GM12878 (cell line): ENCODE measurements at regions not wholly inside any gene's neighbourhood (a gene's known extent, or its start where the extent isn't known, plus 50 kb on each side); places are given as distances from the start of the nearest gene placed in this dataset.

Experiments
- ATAC-seq: fragments of 200-7000 bp; cut with Tn5 transposase; 3 replicates; pipeline ENCODE4 v1.9.1; 2020; ENCODE audit warnings: mild to moderate bottlenecking, moderate library complexity
- BruUV-seq: library from RNA; stranded (reverse); fragments of 400-500 nt; replicated peaks from 2 replicates; lab custom pipeline; 2021; lab: Mats Ljungman, UMichigan
- CTCF ChIA-PET: fragments of 300-600 bp; sonication (Branson Sonifier 250); formaldehyde crosslinking; extraction: SDS; loops from one replicate; lab custom pipeline; 2021; ENCODE audit warnings: inconsistent platforms; lab: Yijun Ruan, JAX
- POLR2A ChIA-PET: fragments of 350-600 bp; formaldehyde crosslinking; extraction: SDS; loops from one replicate; lab custom pipeline; 2021; ENCODE audit warnings: inconsistent platforms; lab: Charles Lee
- RAD21 ChIA-PET: fragments of 300-600 bp; sonication (Branson Sonifier 250); formaldehyde crosslinking; loops from one replicate; lab custom pipeline; 2023; ENCODE audit warnings: antibody characterized with exemption; ENCODE audit not compliant: unreplicated experiment; lab: Charles Lee
- SMC1A ChIA-PET: fragments of 300-600 bp; sonication (Branson Sonifier 250); formaldehyde crosslinking; loops from one replicate; lab custom pipeline; 2023; ENCODE audit not compliant: unreplicated experiment, uncharacterized antibody; lab: Charles Lee
- DNase-seq: peaks from one replicate; pipeline ENCODE4 v3.0.0-alpha.2; 2011; ENCODE audit warnings: low read depth, low spot score
- FAIRE-seq: peaks from 3 replicates; lab custom pipeline; 2011; peaks lifted over from hg19 to GRCh38; lab: Jason Lieb, UNC
- H2AFZ ChIP-seq: 2 replicates; pipeline ENCODE4 v1.6.0; 2011; ENCODE audit warnings: low read depth, low read length, control low read depth; ENCODE audit not compliant: control insufficient read depth
- H3K27ac ChIP-seq: 2 replicates; pipeline ENCODE4 v1.5.1; 2011; ENCODE audit warnings: control low read depth; ENCODE audit not compliant: control insufficient read depth, insufficient read depth
- H3K27me3 ChIP-seq, 2 experiments: replicated peaks in 1 of 2; 2 replicates each; pipeline versions ENCODE4 v1.6.0 to v1.6.1; 2011; ENCODE audit warnings: low read length in 1 of 2; ENCODE audit not compliant: control insufficient read depth in 2 of 2, insufficient read depth in 2 of 2
- H3K36me3 ChIP-seq, 2 experiments: 2 replicates each; pipeline ENCODE4 v1.5.1; 2011; ENCODE audit warnings: low read length in 1 of 2; ENCODE audit not compliant: control insufficient read depth in 2 of 2, insufficient read depth in 2 of 2
- H3K4me1 ChIP-seq: 2 replicates; pipeline ENCODE4 v1.6.1; 2011; ENCODE audit warnings: mild to moderate bottlenecking, low read length, moderate library complexity, mixed read lengths; ENCODE audit not compliant: control insufficient read depth, insufficient read depth
- H3K4me2 ChIP-seq: 2 replicates; pipeline ENCODE4 v1.6.0; 2011; ENCODE audit warnings: control low read depth; ENCODE audit not compliant: control insufficient read depth, insufficient read depth
- H3K4me3 ChIP-seq: fragments of 200-600 bp; sonication (generic); 2 replicates; pipeline ENCODE4 v1.5.1; 2016
- H3K79me2 ChIP-seq: 2 replicates; pipeline ENCODE4 v1.6.0; 2011; ENCODE audit warnings: low read length; ENCODE audit not compliant: control insufficient read depth, insufficient read depth
- H3K9ac ChIP-seq: 2 replicates; pipeline ENCODE4 v1.8.0; 2011; ENCODE audit warnings: low read length, control low read depth, mixed read lengths; ENCODE audit not compliant: control insufficient read depth, insufficient read depth
- H3K9me3 ChIP-seq: replicated peaks from 3 replicates; pipeline ENCODE4 v1.5.1; 2011; ENCODE audit warnings: mild to moderate bottlenecking, low read length; ENCODE audit not compliant: control insufficient read depth, insufficient read depth
- H4K20me1 ChIP-seq: 2 replicates; pipeline ENCODE4 v1.6.0; 2011; ENCODE audit not compliant: control insufficient read depth, insufficient read depth
- BCL11A ChIP-seq: IDR thresholded peaks from 2 replicates; pipeline ENCODE4 v1.6.1; 2011; ENCODE audit warnings: low read depth, low read length
- BHLHE40 ChIP-seq, 2 experiments: fragments of 450-650 bp in 1 of 2; IDR thresholded peaks; 2 replicates each; pipeline ENCODE4 v1.6.1; 2011 to 2017; ENCODE audit warnings: low read depth in 2 of 2, borderline replicate concordance in 1 of 2, improper control_type of control experiment in 1 of 2, low read length in 1 of 2, mild to moderate bottlenecking in 1 of 2
- CBFB ChIP-seq: IDR thresholded peaks from 2 replicates; pipeline ENCODE4 v1.6.1; 2016; ENCODE audit warnings: antibody characterized with exemption, low read depth
- JUND ChIP-seq: IDR thresholded peaks from 2 replicates; pipeline ENCODE4 v1.6.1; 2012; ENCODE audit warnings: low read depth, mild to moderate bottlenecking, low read length, improper control_type of control experiment, moderate library complexity
- NFXL1 ChIP-seq: fragments of 450-650 bp; IDR thresholded peaks from 2 replicates; pipeline ENCODE4 v1.6.1; 2017; ENCODE audit warnings: antibody characterized with exemption, mild to moderate bottlenecking, borderline replicate concordance
- ZBED1 ChIP-seq: IDR thresholded peaks from 2 replicates; pipeline ENCODE4 v1.6.1; 2016; ENCODE audit warnings: borderline replicate concordance
- WGBS: methylation state at CpG from one replicate; pipeline ENCODE4 v1.1.6; 2016; ENCODE audit warnings: low lambda C conversion rate; ENCODE audit not compliant: insufficient replicate concordance, insufficient coverage; ENCODE audit errors: missing lambda C conversion rate; 5-methylcytosine and 5-hydroxymethylcytosine counted together
- in situ Hi-C: fragments of 300-500 bp; cut with MboI; formaldehyde crosslinking; loops from 9 replicates; pipeline ENCODE4 v1.14.3; 2018; ENCODE audit warnings: mixed read lengths
- intact Hi-C: fragments of 100-400 bp; cut with micrococcal nuclease; formaldehyde crosslinking; loops from one replicate; pipeline ENCODE4 v1.14.2; 2022; ENCODE audit not compliant: unreplicated experiment
- TF ChIP-seq, protein P1 (sequence below): fragments of 450-650 bp; IDR thresholded peaks from 2 replicates; pipeline ENCODE4 v1.6.1; 2017; ENCODE audit warnings: mild to moderate bottlenecking, low read depth, inconsistent platforms; ENCODE audit not compliant: poor library complexity, severe bottlenecking
- TF ChIP-seq, protein P2 (sequence below): IDR thresholded peaks from 2 replicates; pipeline ENCODE4 v1.6.1; 2012; ENCODE audit warnings: low read depth, low read length, improper control_type of control experiment
- TF ChIP-seq, protein P3 (sequence below): fragments of 450-650 bp; IDR thresholded peaks from 2 replicates; pipeline ENCODE4 v1.6.1; 2018; ENCODE audit warnings: borderline replicate concordance, mild to moderate bottlenecking; ENCODE audit not compliant: partially characterized antibody
- TF ChIP-seq, protein P4 (sequence below): fragments of 450-650 bp; IDR thresholded peaks from 2 replicates; pipeline ENCODE4 v1.6.1; 2016; ENCODE audit warnings: mild to moderate bottlenecking, moderate library complexity, borderline replicate concordance
- TF ChIP-seq, protein P5 (sequence below): fragments of 150-350 bp; IDR thresholded peaks from 2 replicates; pipeline ENCODE4 v1.6.1; 2014; ENCODE audit warnings: mild to moderate bottlenecking, low read depth, low read length

DNA sequence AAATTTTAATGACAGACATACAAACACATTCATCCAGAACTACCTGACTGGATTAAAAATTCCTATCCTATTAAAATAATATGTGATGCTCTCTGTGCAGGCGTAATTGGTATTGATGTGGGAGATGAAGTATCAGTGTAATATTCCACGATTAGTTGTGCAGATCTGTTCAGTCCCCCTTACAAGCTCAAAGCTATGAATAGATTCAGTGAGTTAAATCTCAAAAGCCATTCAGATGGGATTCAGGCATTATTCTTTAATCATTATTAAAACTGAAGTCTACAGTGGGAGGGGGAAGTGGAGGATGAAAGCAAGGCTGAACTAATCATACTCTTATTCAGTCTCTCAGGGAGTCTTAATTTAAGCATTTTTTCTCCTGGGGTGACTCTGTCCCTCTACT, 855.8 kb downstream of the EFNA5 start (continued):
- TF ChIP-seq, protein P1, sequence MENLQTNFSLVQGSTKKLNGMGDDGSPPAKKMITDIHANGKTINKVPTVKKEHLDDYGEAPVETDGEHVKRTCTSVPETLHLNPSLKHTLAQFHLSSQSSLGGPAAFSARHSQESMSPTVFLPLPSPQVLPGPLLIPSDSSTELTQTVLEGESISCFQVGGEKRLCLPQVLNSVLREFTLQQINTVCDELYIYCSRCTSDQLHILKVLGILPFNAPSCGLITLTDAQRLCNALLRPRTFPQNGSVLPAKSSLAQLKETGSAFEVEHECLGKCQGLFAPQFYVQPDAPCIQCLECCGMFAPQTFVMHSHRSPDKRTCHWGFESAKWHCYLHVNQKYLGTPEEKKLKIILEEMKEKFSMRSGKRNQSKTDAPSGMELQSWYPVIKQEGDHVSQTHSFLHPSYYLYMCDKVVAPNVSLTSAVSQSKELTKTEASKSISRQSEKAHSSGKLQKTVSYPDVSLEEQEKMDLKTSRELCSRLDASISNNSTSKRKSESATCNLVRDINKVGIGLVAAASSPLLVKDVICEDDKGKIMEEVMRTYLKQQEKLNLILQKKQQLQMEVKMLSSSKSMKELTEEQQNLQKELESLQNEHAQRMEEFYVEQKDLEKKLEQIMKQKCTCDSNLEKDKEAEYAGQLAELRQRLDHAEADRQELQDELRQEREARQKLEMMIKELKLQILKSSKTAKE = no peak
- no peak for TF ChIP-seq ZBED1
- TF ChIP-seq CBFB = no peak
- TF ChIP-seq, protein P2, sequence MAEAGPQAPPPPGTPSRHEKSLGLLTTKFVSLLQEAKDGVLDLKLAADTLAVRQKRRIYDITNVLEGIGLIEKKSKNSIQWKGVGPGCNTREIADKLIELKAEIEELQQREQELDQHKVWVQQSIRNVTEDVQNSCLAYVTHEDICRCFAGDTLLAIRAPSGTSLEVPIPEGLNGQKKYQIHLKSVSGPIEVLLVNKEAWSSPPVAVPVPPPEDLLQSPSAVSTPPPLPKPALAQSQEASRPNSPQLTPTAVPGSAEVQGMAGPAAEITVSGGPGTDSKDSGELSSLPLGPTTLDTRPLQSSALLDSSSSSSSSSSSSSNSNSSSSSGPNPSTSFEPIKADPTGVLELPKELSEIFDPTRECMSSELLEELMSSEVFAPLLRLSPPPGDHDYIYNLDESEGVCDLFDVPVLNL = no peak

DNA sequence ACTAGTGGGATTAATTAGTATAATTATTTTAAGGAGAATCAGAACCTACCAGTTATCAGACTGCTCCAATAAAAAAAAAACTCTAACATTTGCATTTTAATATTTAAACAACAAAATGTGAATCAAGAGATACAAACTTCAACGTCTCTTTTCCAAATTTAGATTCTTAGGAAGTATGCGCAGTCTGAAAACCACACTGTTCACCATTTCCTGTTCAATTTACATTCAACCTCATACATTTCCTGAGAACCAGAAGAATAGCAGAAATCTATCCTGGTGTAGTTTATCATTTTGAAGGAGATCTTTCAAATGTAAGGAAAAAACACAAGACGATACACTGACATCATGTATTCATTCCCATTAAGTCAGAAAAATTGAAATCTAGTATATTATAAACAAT, 869.2 kb downstream of the EFNA5 start:
- no peak overlapping the region for H3K4me2 ChIP-seq
- no peaks in the 10 kb centered on the region for H3K36me3 ChIP-seq
- no peaks in the 10 kb centered on the region for H3K27me3 ChIP-seq
- SMC1A ChIA-PET = interaction anchor here (1.2 kb wide), 1 partner anchor 14 kb away, joined by 3 read pairs; no protein-coding TSS in a partner anchor
- WGBS = 3% methylated on average over 3 of the region's 3 CpGs
- intact Hi-C loops = no loop called here
- RAD21 ChIA-PET = no interaction called here
- H3K79me2 ChIP-seq = no peaks in the 10 kb centered on the region
- BruUV-seq = no TSS peak
- FAIRE-seq = no peak
- H3K27ac ChIP-seq = no peak overlapping the region
- POLR2A ChIA-PET = no interaction called here
- DNase-seq = no peak
- no peak overlapping the region for H2AFZ ChIP-seq
- in situ Hi-C loops = no loop called here
- no peaks in the 10 kb centered on the region for H3K4me1 ChIP-seq
- H3K4me3 ChIP-seq = no peak overlapping the region
- H3K9me3 ChIP-seq = no peaks in the 10 kb centered on the region
- no peak overlapping the region for H3K9ac ChIP-seq
- no peak for ATAC-seq
- H4K20me1 ChIP-seq = no peaks in the 10 kb centered on the region
- CTCF ChIA-PET = no interaction called here
- TF ChIP-seq NFXL1 (no peak), BCL11A (no peak), BHLHE40 (IDR thresholded peaks at IDR 0.05; ENCODE audit: borderline replicate concordance in 1 of 2, low read depth in 2 of 2, low read length in 1 of 2) (no peak), JUND (no peak)
- TF ChIP-seq, protein P3, sequence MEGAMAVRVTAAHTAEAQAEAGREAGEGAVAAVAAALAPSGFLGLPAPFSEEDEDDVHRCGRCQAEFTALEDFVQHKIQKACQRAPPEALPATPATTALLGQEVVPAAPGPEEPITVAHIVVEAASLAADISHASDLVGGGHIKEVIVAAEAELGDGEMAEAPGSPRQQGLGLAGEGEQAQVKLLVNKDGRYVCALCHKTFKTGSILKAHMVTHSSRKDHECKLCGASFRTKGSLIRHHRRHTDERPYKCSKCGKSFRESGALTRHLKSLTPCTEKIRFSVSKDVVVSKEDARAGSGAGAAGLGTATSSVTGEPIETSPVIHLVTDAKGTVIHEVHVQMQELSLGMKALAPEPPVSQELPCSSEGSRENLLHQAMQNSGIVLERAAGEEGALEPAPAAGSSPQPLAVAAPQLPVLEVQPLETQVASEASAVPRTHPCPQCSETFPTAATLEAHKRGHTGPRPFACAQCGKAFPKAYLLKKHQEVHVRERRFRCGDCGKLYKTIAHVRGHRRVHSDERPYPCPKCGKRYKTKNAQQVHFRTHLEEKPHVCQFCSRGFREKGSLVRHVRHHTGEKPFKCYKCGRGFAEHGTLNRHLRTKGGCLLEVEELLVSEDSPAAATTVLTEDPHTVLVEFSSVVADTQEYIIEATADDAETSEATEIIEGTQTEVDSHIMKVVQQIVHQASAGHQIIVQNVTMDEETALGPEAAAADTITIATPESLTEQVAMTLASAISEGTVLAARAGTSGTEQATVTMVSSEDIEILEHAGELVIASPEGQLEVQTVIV = no peak
- TF ChIP-seq, protein P4, sequence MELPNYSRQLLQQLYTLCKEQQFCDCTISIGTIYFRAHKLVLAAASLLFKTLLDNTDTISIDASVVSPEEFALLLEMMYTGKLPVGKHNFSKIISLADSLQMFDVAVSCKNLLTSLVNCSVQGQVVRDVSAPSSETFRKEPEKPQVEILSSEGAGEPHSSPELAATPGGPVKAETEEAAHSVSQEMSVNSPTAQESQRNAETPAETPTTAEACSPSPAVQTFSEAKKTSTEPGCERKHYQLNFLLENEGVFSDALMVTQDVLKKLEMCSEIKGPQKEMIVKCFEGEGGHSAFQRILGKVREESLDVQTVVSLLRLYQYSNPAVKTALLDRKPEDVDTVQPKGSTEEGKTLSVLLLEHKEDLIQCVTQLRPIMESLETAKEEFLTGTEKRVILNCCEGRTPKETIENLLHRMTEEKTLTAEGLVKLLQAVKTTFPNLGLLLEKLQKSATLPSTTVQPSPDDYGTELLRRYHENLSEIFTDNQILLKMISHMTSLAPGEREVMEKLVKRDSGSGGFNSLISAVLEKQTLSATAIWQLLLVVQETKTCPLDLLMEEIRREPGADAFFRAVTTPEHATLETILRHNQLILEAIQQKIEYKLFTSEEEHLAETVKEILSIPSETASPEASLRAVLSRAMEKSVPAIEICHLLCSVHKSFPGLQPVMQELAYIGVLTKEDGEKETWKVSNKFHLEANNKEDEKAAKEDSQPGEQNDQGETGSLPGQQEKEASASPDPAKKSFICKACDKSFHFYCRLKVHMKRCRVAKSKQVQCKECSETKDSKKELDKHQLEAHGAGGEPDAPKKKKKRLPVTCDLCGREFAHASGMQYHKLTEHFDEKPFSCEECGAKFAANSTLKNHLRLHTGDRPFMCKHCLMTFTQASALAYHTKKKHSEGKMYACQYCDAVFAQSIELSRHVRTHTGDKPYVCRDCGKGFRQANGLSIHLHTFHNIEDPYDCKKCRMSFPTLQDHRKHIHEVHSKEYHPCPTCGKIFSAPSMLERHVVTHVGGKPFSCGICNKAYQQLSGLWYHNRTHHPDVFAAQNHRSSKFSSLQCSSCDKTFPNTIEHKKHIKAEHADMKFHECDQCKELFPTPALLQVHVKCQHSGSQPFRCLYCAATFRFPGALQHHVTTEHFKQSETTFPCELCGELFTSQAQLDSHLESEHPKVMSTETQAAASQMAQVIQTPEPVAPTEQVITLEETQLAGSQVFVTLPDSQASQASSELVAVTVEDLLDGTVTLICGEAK = no peak
- TF ChIP-seq, protein P5, sequence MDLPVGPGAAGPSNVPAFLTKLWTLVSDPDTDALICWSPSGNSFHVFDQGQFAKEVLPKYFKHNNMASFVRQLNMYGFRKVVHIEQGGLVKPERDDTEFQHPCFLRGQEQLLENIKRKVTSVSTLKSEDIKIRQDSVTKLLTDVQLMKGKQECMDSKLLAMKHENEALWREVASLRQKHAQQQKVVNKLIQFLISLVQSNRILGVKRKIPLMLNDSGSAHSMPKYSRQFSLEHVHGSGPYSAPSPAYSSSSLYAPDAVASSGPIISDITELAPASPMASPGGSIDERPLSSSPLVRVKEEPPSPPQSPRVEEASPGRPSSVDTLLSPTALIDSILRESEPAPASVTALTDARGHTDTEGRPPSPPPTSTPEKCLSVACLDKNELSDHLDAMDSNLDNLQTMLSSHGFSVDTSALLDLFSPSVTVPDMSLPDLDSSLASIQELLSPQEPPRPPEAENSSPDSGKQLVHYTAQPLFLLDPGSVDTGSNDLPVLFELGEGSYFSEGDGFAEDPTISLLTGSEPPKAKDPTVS = no peak
